Cardiac muscle cell (in vitro differentiated cells and primary cell): ENCODE measurements at regions not wholly inside any gene's neighbourhood (a gene's known extent, or its start where the extent isn't known, plus 50 kb on each side); places are given as distances from the start of the nearest gene placed in this dataset.

Experiments used
- DNase-seq, 2 donors: peaks; one replicate each; pipeline versions ENCODE4 v3.0.0 to v3.0.0-alpha.2; 2010 to 2017; ENCODE audit warnings: low read depth in 1 of 2, low spot score in 1 of 2
- H3K27ac ChIP-seq: fragments of 200-600 bp; sonication (generic); 2 replicates; pipeline ENCODE4 v1.5.1; 2016
- H3K27me3 ChIP-seq: fragments of 200-600 bp; sonication (generic); 2 replicates; pipeline ENCODE4 v1.6.0; 2016; ENCODE audit warnings: control low read depth
- H3K36me3 ChIP-seq: fragments of 200-600 bp; sonication (generic); 2 replicates; pipeline ENCODE4 v1.5.1; 2016; ENCODE audit warnings: control low read depth
- H3K4me1 ChIP-seq: fragments of 200-600 bp; sonication (generic); 2 replicates; pipeline ENCODE4 v1.8.1; 2017; ENCODE audit warnings: low read depth, mild to moderate bottlenecking, mixed run types
- H3K4me3 ChIP-seq: fragments of 200-600 bp; sonication (generic); 2 replicates; pipeline ENCODE4 v1.5.1; 2016; ENCODE audit warnings: mild to moderate bottlenecking
- H3K9me3 ChIP-seq: fragments of 200-600 bp; sonication (generic); 2 replicates; pipeline ENCODE4 v1.5.1; 2017; ENCODE audit warnings: low read depth, mild to moderate bottlenecking, control low read depth
- TF ChIP-seq, protein P1 (sequence below): IDR thresholded peaks from 2 replicates; pipeline ENCODE4 v1.5.1; 2012; ENCODE audit warnings: low read depth, mild to moderate bottlenecking, low read length

DNA sequence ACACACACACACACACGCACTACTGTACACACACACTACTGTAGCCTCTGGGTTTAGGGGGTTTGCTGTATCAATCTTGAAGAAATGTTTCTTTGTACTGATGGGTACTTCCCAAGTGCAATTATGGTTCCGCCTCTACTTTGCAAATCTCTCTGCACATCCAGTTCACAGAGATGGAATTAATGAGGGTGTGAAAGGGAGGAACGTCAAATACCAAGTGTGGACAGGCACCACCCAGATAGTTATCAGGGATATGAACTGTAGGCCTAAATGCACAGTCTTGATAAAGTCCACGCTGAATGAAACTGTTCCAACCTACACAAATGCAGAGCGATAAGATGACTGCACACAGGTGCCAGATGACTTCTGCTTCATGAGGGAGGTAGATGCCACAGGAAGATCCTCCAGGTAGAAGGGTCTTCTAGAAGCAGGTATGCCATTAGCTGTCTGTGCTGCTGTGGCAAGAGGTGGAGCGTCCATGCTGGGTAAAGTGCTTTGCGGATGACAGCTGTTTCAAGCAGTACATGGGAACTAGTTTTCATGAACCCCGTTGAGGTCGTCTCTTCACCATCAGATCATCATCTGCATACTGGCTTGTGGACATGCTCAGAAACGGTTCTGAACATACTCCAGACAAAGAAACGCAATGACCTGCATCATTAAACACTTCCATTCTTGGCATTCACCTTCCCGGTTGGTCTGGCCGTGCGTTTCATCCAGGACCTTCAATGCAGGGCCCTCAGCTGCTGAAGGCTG, 314.3 kb upstream of the RTL1 start:
- H3K4me3 ChIP-seq, result no peak overlapping the region
- no peak overlapping the region for H3K27ac ChIP-seq
- TF ChIP-seq, protein P1, sequence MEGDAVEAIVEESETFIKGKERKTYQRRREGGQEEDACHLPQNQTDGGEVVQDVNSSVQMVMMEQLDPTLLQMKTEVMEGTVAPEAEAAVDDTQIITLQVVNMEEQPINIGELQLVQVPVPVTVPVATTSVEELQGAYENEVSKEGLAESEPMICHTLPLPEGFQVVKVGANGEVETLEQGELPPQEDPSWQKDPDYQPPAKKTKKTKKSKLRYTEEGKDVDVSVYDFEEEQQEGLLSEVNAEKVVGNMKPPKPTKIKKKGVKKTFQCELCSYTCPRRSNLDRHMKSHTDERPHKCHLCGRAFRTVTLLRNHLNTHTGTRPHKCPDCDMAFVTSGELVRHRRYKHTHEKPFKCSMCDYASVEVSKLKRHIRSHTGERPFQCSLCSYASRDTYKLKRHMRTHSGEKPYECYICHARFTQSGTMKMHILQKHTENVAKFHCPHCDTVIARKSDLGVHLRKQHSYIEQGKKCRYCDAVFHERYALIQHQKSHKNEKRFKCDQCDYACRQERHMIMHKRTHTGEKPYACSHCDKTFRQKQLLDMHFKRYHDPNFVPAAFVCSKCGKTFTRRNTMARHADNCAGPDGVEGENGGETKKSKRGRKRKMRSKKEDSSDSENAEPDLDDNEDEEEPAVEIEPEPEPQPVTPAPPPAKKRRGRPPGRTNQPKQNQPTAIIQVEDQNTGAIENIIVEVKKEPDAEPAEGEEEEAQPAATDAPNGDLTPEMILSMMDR, result no peak
- no peaks in the 10 kb centered on the region for H3K9me3 ChIP-seq
- no peak for DNase-seq
- H3K36me3 ChIP-seq, result no peaks in the 10 kb centered on the region
- no peaks in the 10 kb centered on the region for H3K27me3 ChIP-seq
- peaks cover 5% of the 10 kb centered on the region for H3K4me1 ChIP-seq

DNA sequence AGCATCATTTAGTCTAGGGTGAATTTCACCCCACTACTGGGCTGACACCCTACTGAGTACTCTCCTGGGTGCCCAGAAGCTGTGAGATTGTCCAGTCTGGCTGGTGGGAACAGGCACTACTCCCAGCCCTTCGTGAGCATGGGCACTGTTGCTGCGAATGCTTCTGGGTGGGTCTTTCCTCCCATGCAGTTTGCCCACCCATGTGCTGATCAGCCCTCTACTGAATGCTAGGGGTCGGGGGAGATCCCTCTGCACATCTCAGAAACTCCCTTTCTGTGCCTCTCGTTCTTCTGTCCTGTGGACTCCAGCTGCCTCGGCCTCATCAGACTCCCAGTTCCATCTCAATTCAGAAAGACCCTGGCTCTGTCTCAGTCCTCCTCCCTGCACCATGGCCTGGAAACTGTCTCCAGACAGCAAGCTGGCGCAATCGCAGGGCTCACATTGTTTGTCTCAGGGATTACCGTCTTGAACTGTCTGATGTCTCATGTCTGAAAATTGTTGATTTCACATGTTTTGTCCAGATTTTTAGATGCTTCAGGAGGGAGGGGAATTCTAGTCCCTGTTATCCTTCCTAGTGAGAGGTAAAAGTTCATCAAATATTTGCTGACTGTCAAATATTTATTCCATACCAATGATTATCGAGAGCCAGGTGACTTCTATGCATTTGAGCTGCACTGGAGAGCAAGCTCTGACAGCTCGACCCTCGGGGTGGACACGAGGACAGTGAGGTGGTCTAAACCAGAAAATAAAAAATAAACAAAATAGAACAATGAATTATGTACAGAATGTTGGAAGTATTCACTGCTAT, 316.6 kb upstream of the RTL1 start:
- TF ChIP-seq, protein P1, result no peak
- H3K4me3 ChIP-seq, result no peak overlapping the region
- H3K4me1 ChIP-seq, result peaks cover 5% of the 10 kb centered on the region
- no peaks in the 10 kb centered on the region for H3K9me3 ChIP-seq
- no peaks in the 10 kb centered on the region for H3K27me3 ChIP-seq
- no peak overlapping the region for H3K27ac ChIP-seq
- H3K36me3 ChIP-seq, result no peaks in the 10 kb centered on the region
- no peak for DNase-seq

DNA sequence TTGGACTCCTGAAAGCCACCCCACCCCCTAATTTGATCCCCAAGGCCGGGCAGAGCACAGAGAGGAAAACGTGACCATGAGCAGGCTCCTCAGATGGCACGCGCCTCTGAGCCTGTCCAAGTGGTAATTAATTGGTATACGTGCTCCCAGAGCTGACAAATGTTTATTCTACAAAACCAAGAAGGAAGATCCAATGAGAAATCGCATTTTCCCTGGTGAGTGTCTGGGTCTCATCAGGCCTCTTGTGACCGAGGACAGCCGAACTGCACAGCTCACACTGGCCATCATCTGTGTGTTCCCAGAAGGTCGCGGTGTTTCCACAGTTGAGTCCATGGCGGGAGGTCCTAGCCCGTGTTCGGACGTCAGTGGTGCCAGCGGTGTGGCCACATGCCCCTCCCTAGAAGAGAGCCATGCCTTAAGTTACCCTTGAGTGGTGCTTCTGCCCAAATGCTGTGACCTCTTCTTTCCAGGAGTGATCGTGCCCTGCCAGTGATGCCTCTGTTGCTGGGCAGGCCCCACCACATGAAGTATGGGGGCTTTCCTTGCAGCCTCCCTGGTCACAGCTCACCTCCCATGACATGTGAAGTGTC, 317.5 kb upstream of the RTL1 start:
- no peak overlapping the region for H3K4me3 ChIP-seq
- H3K27ac ChIP-seq, result no peak overlapping the region

DNA sequence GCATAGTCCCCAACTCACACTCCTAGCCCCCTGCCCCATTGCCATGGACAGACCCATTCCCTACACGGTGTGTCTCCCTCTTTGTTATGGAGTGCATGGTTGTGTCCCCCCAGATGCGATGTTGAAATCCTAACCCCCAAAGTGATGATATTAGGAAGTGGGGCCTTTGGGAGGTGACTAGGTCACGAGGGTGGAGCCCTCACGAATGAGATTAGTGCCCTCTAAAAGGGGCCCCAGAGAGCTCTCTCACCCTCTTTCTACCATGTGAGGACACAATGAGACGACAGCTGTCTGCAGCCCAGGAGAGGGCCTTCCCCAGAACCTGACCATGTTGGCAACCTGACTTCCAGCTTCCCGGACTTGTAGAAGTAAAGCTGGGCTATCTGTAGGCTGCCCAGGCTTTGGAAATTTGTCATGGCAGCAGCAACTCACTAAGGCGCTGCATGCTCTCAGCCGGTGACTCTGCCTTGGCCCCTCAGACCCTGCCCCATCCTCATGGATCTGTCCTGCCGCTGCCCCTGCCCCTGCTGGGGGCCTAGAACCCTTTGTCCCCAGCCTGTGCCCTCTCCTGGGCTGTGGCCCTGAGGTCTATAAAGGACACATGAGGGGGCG, 318.1 kb upstream of the RTL1 start:
- Histone ChIP-seq H3K27ac (no peak overlapping the region), H3K4me1 (peaks cover under 1% of the 10 kb centered on the region), H3K4me3 (no peak overlapping the region), H3K9me3 (no peaks in the 10 kb centered on the region), H3K36me3 (no peaks in the 10 kb centered on the region), H3K27me3 (no peaks in the 10 kb centered on the region)
- DNase-seq, result no peak
- TF ChIP-seq, protein P1, result no peak

More for the DNA sequence above, 317.5 kb upstream of the RTL1 start:
- Histone ChIP-seq H3K9me3 (no peaks in the 10 kb centered on the region), H3K4me1 (peaks cover 5% of the 10 kb centered on the region), H3K36me3 (no peaks in the 10 kb centered on the region), H3K27me3 (no peaks in the 10 kb centered on the region)
- TF ChIP-seq, protein P1, result no peak
- no peak for DNase-seq

DNA sequence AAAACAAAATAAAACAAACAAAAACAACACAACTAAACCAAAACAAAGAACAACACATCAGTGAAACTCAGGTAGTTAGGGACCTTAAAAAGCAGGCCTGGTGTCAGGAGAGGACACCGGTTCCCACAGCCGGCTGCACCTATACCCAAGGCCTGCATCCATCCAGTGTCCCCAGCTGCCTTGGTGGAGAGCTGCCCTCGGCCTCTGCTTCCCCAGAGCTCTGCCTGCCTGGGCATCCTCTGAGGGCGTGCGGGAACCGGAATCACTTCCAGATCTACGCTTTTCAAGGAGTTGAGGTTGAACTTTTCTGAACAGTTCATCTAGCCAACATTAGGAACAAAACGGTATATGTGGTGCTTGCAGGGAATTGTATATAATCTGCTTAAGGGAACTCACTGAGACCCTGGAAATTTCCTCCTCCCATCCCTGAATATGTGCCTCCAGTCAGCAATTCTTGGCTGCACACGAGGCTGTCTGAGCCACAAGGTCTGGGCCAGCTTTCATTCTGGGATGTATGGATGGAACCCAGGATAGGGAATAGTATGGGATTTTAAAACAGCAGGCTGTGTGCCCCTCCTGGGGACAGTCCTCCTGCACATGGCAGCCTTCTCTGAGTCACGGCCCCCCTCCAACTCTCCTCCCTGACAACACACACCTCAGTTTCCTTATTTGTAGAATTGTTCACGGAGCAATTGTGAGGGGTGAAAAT, 319.0 kb upstream of the RTL1 start:
- no peaks in the 10 kb centered on the region for H3K4me1 ChIP-seq
- H3K36me3 ChIP-seq, result no peaks in the 10 kb centered on the region
- no peaks in the 10 kb centered on the region for H3K27me3 ChIP-seq
- no peaks in the 10 kb centered on the region for H3K9me3 ChIP-seq
- DNase-seq, result no peak
- H3K27ac ChIP-seq, result no peak overlapping the region
- H3K4me3 ChIP-seq, result no peak overlapping the region
- TF ChIP-seq, protein P1, result no peak
